ENCODE measurements at regions not wholly inside any gene's neighbourhood (a gene's known extent, or its start where the extent isn't known, plus 50 kb on each side); places are given as distances from the start of the nearest gene placed in this dataset.

DNA sequence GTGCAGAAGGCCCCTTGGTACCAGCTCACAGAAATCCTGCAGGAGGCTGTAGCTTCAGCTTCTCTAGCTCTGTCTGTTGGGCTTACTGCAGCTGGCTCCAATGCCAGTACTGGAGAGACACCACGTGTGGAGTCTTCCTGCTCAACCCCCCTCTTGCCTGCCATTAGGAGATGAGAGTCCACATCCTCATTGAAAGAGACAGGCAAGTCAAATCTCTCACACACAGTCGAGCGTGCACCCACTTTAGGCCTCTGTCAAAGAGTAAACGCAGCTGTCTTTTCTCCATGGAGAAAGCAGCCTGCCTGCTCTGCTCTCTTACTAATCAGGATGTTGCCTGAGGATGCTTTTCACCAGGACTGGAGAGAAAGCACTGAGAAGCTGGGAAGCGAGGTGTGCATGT is 523.0 kb upstream of the NBEA start:
- TF ChIP-seq, protein P1, sequence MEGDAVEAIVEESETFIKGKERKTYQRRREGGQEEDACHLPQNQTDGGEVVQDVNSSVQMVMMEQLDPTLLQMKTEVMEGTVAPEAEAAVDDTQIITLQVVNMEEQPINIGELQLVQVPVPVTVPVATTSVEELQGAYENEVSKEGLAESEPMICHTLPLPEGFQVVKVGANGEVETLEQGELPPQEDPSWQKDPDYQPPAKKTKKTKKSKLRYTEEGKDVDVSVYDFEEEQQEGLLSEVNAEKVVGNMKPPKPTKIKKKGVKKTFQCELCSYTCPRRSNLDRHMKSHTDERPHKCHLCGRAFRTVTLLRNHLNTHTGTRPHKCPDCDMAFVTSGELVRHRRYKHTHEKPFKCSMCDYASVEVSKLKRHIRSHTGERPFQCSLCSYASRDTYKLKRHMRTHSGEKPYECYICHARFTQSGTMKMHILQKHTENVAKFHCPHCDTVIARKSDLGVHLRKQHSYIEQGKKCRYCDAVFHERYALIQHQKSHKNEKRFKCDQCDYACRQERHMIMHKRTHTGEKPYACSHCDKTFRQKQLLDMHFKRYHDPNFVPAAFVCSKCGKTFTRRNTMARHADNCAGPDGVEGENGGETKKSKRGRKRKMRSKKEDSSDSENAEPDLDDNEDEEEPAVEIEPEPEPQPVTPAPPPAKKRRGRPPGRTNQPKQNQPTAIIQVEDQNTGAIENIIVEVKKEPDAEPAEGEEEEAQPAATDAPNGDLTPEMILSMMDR (IDR thresholded peaks at IDR 0.05; ENCODE audit: extremely low read depth in 1 of 2, insufficient read depth in 1 of 2, low read depth in 1 of 2, low read length in 2 of 2), result no peak
- TF ChIP-seq POLR2AphosphoS5 (IDR thresholded peaks at IDR 0.05; ENCODE audit: insufficient read depth, low read depth, low read length) (no peak), EZH2 (IDR thresholded peaks at IDR 0.05; ENCODE audit: borderline replicate concordance, low read depth, low read length, severe bottlenecking) (no peak)
